HG03039 (cell line): ENCODE measurements at regions not wholly inside any gene's neighbourhood (a gene's known extent, or its start where the extent isn't known, plus 50 kb on each side); places are given as distances from the start of the nearest gene placed in this dataset.

Experiments used
- ATAC-seq: cut with Tn5 transposase; IDR thresholded peaks from one replicate; pipeline ENCODE4 v1.9.1; 2021; ENCODE audit warnings: mild to moderate bottlenecking, moderate library complexity; ENCODE audit not compliant: unreplicated experiment

DNA sequence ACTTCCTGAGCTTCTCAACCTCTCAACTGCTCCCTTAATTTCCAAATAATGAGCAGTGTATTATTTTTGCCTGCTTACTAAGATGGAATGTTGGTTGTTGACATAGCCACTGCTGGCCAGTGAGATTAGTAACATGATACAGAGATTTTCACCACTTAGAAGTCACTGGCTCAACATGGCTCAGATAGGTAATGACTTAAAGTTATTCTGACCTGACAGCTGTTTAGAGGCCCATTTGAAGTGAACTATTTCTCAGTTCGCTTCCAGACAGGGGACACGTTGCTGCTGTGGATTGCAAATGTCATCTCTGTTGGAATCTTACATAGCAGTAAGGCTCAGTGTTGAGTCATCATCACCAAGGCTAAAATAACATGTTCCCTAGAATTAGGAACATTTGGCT lies 490.2 kb downstream of the TLE4 start:
- no peak for ATAC-seq

DNA sequence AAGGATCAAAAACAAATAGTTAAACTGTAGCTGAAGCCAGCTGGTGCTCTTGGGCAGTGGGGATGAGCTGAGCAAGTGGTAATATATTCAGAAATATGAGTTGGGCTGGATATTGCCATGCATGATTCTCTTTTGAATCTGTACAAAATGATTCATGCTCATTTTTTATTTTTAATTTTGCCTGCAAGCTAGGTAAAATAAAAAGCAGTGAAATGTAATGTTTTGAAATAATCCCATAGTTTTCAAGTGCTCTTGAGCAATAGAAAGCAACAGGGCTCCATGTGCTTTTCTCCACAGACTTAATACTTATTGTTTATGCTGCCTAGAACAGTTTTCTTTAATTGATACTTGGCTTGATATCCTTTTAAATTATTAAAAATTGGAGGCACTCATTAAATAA lies 489.3 kb downstream of the TLE4 start:
- no peak for ATAC-seq

DNA sequence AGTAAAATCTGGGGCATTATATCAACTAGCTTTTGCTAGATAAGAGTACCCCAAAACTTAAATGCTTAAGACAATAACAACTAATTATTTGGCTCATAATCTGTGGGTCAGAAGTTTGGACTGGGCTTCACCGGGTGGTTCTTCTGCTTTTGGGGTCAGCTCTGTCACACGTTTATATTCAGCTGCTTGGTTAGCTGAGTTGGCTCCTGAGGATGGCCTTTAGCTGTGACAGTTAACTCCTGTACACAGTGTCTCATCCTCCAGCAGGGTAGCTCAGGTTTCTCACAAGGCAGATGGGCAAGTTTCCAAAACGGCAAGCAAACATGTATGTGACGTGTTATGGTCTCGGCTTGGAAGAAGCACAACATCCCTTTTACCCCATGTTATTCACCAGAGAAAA lies 488.2 kb downstream of the TLE4 start:
- ATAC-seq: no peak

DNA sequence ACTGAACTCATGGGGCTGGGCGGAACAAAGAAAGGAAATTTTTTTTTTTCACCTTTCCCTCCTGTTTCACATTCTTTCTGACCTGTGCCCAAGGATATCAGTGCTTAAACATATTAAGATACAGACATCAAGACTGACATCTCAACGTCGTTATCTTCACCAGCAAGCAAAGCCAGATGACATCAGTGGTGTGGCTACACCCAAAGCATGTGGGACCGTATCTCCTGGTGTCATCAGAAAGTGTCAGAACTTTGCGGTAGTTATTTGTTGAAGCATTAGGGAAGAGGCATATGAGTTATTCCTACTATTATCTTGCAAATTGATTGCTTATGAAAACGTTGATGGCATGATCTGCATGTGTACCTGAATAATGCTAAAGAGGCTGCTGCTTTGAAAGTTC lies 487.4 kb downstream of the TLE4 start:
- no peak for ATAC-seq

DNA sequence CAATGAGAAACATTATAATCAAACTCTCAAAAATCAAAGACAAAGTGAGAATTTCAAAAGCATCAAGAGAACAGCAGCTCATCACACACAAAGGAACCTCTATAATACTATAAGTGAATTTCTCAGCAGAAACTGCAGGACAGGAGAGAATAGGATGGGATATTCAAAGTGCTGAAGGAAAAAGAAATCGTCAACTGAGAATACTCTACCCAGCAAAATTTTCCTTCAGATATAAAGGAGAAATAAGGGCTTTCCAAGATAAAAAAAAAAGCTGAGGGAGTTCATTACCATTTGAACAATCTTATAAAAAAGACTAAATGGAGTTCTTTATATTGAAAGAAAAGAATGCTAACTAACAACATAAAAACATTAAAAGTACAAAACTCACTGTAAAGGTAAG lies 481.1 kb downstream of the TLE4 start:
- no peak for ATAC-seq

DNA sequence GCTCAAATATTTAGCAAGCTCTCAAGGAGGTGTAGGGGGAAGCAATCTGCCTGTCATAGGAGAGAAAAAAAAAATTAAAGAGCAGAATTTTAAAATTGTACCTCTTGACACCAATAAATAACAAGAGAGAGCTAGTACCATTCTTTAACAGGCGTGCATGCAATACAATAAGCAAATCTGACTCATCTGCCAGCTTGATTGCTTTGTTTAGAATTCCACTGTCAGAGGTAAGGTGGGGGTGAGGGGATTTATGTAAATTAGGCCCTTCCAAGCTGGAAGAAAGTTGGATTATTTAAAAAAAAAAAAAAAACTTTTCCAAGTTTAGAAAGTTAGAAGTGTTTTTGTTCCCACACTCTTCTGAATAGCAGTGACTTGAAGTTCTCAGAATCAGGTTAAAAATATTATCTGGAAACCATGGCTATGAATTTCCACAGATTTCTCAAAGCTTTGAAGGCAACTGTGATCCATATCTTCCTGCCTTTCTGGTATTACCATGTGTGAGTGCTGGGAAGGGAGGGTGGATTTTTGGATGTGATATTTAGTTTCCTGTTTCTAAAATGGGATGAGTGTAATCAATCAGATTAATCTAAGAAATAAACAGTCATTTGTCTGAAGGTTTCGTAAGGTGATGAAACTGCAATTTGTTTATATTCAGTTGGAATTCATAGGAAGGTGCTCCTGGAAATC lies 477.5 kb downstream of the TLE4 start:
- ATAC-seq: no peak

DNA sequence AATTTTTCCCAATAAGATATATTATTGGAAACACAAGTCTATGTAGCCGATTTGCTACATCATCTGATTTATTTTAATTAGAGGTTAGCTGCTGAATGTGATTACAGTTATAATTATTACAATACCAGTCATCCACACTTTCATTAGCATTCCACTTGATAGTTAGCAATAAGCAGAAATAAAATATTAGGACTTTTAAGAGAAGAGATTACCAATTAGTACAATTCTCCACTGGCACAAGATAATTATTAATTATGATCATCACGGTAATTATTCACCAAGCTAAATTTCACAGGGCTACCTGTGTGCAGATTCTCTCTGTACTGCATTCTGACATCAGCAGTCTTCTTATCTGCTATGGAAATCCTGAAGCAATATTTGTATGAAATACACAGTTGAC lies 474.7 kb downstream of the TLE4 start:
- ATAC-seq: no peak

DNA sequence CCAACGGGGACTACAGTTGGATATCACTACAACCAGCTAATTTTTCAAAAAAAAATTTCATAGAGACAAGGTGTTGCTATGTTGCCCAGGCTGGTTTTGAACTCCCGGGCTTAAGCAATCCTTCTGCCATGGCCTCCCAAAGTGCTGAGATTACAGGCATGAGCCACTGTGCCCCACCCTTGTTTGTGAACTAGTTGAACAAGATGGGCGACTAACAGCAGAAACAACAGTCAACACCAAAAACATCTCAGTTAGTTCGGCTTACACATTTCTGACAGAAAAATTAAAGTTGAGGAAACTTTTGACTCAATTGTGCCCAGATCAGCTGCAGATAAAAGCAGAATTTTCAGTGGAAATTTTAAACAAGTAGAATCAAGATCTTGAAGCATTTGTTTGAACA lies 470.1 kb downstream of the TLE4 start:
- no peak for ATAC-seq

DNA sequence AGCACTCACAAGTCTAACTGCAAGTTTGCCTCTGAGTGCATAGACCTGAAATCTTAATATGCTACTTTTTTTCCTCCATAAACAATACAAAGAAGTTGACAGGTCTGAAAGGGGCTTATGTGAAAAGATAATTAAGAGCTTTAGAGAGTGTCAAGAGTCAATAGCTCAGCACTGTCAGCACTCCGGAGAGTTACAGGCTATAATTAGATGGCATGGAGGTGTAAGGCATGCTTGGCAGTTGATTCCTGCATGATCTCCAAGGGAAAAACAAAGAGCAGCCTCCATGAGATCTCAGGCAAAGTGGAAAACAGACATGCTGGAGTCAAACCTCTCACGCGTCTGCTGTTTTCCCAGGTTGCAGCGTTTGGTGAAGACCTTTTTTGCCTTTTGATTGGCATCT lies 468.7 kb downstream of the TLE4 start:
- ATAC-seq: no peak

DNA sequence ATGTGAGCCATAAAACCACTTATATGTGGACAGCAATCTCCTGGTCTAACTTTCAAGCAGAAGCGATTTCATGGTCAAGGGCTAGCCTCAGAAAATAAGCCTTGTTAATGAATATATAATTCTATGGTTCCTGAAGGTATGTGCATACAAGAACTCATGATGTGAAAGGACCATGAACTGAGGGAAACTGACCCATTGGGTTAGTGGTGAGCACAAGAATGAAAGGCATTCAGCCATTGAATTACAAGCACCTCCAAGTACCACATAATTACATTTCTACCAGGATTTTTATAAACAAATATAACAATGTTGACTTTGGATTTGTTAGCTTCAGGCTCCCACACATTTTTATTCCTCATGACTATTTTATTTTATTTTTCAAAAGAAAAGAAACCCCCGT lies 459.0 kb downstream of the TLE4 start:
- ATAC-seq: no peak

DNA sequence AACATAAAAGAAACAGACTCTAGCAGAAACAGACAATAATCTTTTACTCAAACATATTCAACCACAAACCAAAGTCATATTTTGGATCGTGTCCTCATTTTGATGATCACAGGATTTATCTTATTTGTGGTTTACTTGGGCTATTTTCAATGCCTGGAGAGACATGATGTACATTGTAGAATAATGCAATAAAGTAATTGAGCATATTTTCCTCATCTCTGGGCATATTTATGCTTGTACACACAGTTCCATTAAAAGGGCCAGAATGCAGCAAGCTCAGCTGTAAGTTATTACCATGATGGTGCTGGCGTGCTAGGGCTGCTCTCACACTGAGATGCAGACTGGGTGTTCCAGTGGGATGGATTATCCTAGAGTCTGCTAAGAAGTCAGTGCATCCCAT lies 456.7 kb downstream of the TLE4 start:
- ATAC-seq: no peak

DNA sequence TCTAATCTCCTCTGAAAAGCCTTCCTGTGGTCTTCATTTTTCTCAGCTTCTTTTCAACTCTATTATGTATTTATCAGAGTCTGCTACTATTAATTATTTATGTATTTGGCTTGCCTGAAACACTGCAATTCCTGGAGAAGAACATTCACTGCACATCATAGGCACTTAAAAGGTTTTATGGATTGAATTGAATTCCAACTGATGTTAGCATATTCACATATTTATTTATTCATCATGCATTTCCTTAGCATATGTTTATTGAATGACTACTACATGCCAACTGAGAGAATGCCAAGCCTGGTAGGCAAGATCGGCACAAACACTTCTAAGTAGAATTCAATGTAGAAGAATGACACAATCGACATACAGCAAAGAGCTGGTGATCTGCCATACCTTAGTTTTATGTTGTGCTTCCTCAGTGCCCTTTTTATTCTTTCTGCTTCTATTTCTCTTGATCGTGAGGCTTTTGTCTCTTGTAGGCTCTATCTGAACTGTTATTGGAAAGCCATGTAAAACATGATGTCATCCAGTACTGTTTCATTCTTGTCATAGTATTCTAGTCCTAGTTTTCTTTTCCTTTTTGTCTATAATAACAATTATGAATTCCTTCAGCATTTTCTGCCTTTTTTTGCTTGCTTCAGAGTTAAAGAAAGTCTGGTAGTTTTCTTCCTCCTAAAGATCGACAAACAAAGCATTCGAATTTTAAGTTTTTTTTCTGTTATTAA lies 454.2 kb downstream of the TLE4 start:
- no peak for ATAC-seq

DNA sequence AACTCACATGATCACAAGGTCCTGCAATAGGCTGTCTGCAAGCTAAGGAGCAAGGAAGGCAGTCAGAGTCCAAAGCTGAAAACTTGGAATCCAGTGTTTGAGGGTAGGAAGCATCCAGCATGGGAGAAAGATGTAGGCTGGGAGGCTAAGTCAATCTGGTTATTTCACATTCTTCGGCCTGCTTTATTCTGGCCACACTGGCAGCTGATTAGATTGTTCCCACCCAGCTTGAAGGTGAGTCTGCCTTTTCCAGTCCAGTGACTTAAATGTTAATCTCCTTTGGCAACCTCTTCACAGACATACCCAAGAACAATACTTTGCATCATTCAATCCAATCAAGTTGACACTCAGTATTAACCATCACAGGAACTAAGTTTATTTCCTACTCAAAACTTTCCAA lies 453.4 kb downstream of the TLE4 start:
- no peak for ATAC-seq

DNA sequence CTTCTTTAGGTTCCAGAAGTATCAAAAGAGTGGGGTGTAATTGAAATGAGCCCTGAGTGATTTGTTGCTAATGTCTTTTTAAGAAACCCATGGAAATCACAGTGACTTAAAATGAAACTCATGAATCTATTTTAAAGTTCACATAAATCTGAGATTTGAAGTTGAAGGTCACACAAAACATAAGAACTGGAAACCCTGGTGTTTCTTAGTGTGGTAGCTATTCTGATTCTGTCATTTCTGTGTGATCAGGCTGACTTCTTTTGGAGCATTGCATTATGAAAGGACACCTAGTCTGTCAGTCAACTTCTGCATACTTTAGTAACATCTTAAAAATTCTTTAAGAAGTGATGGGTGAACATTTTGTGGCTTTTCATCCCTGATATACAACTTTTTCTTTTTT lies 448.8 kb downstream of the TLE4 start:
- peak; percentile 51 for ATAC-seq

DNA sequence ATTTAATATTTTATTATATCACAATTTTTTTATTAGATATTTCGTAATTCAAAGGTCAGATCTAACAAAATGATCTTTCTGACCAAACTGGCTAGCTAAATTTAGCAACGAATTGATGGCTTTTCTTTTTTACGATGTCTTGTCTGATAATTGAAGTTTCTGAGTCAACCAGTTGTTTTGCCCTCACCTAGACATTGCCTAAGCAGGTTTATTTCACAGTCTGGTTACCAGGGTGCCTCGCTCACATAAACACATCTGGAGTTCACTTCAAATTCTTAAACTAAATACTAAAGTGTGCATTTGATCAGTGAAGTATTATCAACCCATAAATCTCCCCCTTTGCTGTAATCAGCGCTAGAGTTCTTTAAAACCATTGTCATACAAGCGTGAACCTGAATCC lies 448.3 kb downstream of the TLE4 start:
- no peak for ATAC-seq

DNA sequence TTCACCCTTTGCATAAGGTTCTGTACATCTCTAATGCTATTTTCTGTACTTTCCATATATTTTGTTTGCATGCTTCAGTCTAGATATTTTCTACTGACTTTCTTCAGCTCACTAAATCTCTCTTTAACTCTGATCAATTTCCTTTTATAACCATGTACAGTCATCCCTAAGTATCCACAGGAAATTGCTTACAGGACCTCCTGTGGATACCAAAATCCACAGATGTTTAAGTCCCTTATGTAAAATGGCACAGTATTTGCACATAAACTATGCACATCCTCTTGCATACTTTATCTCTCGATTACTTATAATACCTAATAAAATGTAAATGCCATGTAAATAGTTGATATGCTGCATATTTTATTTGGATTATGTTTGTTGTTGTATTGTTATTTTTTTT lies 442.1 kb downstream of the TLE4 start:
- ATAC-seq: no peak

DNA sequence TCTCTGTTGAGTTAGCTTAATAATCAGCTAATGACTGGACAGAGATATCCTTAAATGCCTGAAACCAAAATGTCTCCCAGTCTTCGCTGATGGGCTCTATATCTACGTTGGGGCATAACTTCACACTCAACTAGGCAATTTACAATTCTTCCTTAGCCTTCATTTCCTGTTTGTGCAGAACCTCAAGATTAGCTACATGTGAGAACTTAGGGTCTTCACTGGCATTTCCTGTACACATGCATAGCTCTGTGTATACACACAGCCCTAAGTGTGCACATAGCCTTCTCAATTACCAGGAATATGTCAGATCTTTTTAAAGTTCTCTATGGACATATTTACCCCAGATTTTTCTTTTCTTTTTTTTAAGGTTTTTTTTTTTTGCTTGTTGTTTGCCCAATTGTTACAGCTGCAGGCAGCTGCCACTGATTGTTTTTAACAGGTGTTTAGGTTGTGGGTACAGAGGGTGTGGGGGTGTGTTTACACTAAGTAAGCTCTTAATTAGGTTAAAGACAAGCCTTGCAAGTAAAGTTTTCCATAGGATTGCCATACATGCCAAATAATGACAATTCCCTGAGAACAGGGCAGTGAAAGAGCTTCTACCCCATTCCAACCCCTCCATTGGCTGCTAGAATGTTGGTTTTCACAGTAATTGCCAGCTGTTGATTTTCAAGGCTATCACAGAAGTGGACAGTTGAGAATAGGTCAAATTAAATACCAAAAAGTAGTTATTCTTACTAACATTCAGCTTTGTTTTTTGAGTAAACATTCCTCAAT lies 441.0 kb downstream of the TLE4 start:
- ATAC-seq: no peak

DNA sequence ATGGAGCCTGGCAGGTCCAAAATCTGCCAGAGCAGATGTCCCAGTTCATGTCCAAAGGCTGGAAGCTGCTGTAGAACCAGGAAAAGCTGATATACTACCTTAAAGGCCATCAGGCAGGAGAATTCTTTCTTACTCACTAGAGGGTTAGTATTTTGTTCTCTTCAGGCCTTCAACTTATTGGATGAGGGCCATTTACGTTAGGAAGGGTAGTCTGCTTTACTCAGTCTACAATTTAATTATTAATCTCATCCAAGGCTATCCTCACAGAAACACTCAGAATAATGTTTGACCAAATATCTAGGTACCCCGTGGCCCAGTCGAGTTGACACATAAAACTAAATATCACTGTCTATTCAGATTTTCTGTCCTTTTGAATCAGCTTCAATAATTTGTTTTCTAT lies 437.4 kb downstream of the TLE4 start:
- no peak for ATAC-seq

DNA sequence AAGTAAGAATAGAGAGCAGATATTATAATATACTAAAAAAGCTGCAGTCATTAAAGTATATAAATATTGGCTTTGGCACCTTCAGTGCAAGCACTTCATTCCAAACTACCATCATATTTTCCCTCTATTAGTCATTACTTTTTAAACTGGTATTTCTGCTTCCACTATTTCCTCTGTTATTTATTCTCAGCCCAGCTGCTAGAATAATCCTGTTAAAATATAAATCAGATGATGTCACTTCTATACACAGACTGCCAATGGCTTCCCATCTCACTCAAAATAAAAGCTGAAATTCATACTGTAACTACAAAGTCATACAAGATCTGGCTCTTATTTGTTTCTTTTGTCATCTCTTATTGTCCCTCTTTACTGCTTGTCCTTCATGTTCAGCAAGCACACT lies 432.9 kb downstream of the TLE4 start:
- ATAC-seq: no peak

DNA sequence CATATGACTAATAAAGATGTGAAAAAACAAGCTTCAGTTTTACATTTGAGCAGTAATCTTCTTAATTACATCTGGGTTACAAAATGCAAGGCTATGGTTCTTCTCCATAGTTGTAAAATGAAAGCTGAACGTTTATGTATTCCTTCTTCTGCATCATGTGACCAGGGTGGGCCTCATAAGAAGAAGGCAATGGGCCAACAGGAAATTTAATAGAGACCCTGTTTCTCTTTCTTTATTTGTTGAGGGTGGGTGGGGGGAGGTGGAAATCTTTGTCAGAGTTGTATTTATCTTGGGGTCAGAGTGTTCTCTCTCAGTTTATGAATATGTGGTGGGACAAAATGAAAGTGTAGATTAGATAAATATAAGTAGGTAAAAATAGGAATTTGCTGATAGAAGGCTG lies 418.8 kb downstream of the TLE4 start:
- no peak for ATAC-seq

DNA sequence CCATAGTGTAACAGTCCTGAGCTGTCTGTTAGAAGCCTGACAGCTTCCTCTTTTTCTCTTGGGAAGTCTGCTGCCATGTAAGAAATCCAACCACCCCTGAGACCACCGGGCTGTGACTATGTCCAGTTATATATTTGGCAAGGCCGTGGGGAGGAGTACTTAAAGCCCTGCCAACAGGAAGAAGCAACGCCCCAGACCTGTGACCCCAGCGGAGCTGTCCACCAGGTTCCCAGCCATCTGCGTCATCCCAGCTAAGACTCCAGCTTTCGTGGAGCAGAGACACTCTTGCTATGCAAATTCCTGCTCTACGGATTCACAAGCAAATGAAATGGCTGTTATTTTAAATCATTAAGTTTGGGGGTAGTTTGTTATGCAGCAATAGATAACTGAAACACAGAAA lies 417.3 kb downstream of the TLE4 start:
- ATAC-seq: no peak

DNA sequence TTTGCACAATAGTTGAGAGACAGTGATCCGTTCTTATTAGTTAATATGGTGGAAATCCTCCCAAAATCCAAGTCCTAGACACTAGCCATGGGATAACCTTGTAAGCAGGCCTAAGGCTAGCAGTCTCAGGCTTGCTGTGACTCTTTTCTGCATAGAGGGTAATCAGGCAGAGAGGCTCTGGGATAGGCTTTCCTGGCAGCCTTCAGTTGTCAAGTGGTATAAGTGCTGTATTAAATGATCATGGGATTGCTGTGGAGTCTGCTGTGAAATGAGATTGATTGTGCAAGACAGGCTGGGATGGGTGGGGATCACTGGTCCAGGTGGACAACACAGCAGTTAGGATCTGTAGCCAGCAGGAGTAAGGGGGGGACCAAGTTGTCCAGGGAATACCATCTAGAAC lies 416.4 kb downstream of the TLE4 start:
- no peak for ATAC-seq
